ENCODE measurements at regions not wholly inside any gene's neighbourhood (a gene's known extent, or its start where the extent isn't known, plus 50 kb on each side); places are given as distances from the start of the nearest gene placed in this dataset.

- no peak for DNase-seq (ENCODE audit: low read depth in 1 of 2, low spot score in 1 of 2)
Measured at GRCh38 chr12:111089616-111090015, 169.2 kb upstream of the MYL2 start.

GRCh38 chr12:111088409-111088808 lies 168.0 kb upstream of the MYL2 start:
- DNase-seq (ENCODE audit: low read depth in 1 of 2, low spot score in 1 of 2), result no peak

DNA sequence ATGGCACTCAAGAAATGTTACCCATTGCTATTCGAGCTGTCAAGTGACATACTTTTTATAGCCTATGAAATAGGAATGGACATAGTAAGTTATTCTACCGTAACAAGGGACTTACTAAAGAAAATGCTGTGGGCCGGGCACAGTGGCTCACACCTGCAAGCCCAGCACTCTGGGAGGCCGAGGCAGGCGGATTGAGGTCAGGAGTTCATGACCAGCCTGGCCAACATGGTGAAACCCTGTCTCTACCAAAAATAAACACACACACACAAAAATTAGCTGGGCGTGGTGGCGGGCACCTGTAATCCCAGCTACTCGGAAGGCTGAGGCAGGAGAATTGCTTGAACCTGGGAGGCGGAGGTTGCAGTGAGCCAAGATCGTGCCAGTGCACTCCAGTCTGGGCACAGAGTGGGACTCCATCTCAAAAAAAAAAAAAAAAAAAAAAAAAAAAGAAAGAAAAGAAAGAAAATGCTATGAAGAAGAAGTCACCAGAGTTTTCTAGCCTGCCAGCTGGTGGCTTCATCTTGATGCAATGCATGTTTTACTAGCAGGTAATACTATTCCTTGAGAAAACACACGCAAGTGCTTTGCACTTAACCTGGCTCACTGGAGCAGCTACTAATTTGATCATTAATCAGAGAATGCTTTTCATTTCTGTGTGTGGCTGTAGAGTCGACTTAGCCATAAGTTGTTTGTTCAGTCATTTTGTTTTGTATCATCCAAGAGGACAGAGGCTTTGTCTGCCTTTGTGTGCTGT lies 166.7 kb upstream of the MYL2 start:
- DNase-seq (ENCODE audit: low read depth in 1 of 2, low spot score in 1 of 2), result no peak

DNA sequence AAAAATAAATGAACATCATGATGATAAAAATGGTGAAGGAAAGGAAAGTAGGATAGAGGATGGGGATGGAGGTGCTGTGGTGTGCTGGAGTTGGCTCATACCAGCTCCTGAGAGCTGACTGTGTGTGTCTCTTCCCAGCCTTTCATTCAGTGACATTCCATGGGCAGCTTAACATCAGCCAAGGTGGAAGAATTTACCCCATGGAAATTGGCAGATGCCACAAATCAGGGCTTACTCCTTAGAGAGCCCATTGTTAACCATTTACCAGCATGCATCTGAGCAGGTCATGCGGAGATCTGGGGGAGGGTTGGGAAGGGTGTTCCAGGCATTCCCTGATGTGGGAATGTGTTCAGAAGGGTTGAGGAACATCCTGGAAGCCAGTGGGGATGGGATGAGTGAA lies 164.7 kb upstream of the MYL2 start:
- DNase-seq (ENCODE audit: low read depth in 1 of 2, low spot score in 1 of 2), result no peak

GRCh38 chr12:111084605-111085004 lies 164.2 kb upstream of the MYL2 start:
- DNase-seq (ENCODE audit: low read depth in 1 of 2, low spot score in 1 of 2), result no peak

DNA sequence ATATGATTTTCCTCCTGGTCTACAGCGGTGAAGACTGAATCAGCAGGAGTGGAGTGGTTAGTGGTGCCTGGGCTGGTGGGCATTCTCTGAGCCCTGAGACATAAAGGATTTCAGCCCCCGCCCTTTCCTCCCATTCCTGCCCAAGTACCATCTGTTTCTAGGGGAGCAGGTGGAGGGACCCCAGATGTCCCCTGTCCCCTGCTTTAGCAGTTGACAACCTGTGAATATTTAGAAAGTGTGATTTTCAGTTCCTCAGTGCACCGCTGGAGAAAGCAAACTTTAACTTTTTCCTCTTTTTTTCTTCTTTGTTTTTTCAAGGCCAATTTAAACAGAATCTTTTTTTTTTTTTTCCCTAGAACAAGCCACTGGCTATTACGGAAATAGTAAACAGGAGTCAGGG lies 163.8 kb upstream of the MYL2 start:
- DNase-seq (ENCODE audit: low read depth in 1 of 2, low spot score in 1 of 2), result no peak

GRCh38 chr12:111081600-111081999 lies 161.2 kb upstream of the MYL2 start:
- no peak for DNase-seq (ENCODE audit: low read depth in 1 of 2, low spot score in 1 of 2)

DNA sequence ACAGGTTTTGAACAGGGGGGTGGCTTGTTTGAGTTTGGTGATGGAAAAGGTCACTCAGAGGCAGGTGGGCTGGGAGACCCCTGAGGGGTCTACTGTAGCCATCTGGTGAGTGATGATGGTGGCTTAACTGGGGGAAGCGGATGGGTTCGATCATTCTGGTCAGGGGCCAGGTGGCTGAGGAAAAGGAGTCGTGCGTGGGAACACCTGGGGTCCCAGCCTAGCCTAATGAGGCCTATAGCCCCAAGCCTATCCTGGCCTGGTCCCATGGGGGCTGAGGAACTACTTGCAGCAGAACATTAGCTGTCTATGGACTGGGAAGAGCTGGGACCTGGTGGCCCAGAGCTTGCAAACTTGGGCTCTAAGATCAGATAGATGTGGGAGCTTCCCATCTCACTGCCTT lies 158.4 kb upstream of the MYL2 start:
- DNase-seq (ENCODE audit: low read depth in 1 of 2, low spot score in 1 of 2), result no peak

DNA sequence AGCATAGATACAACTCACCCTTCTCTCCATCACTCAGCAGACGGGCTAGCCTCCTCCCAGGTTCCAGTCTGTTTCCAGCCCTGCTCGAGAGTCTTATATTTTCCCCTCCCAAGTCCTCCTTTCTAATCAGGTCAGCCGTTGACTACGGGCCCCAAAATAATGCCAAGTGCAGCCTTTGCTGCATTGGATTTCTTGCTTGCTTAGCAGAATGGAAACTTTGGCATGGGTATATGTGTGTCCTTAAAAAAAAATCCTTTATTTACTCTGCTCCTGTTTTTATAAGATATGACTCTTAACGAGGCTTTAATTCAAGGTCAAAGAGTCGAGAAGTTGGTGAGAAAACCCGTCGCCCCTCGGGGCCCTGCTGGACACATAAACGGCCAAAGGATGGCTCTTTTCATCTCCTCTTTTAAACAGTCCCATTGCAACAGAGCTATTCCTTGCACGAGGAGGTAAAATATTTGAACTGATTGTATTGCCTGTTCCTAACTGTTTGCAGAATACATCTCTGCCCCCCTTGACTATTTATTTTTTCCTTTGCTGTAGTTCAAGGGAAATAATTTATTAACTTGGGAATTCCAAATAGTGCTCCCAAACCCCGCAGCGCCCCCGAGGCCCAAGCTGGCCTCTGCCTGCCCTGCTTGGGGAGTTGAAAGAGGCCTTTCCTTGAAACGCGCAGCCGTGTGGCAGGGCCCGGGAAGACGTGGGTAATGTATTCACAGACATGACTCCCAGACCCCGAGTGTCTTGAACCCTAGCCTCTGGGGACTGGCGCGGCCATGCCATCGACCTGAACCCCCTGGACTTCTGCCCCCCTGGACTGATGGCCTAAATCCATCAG lies 156.5 kb upstream of the MYL2 start:
- no peak for DNase-seq (ENCODE audit: low read depth in 1 of 2, low spot score in 1 of 2)

DNA sequence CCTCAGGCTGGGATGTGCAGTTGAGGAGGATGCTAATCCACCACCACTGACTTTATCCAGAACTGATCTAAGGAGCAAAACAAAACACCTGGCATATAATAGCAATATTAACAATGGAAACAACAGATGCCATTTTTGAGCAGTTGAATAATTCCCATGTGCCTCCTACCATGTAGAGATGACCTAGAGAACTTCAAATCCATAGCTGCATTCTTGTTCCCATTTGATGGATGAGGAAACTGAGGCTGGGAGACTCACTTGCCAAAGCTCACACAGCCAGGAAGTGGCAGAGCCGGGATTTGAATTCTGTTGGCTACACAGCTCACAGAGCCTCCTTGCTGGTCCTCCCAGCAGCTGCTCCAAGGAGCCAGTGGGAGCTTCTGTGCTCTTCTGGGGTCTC lies 155.8 kb upstream of the MYL2 start:
- no peak for DNase-seq (ENCODE audit: low read depth in 1 of 2, low spot score in 1 of 2)

GRCh38 chr12:111074965-111075364 lies 154.6 kb upstream of the MYL2 start:
- DNase-seq (ENCODE audit: low read depth in 1 of 2, low spot score in 1 of 2), result no peak

GRCh38 chr12:111074559-111074958 lies 154.2 kb upstream of the MYL2 start:
- no peak for DNase-seq (ENCODE audit: low read depth in 1 of 2, low spot score in 1 of 2)

GRCh38 chr12:111073370-111073769 lies 153.0 kb upstream of the MYL2 start:
- DNase-seq (ENCODE audit: low read depth in 1 of 2, low spot score in 1 of 2), result no peak

- DNase-seq (ENCODE audit: low read depth in 1 of 2, low spot score in 1 of 2), result no peak
Measured at GRCh38 chr12:111072299-111072698, 151.9 kb upstream of the MYL2 start.

DNA sequence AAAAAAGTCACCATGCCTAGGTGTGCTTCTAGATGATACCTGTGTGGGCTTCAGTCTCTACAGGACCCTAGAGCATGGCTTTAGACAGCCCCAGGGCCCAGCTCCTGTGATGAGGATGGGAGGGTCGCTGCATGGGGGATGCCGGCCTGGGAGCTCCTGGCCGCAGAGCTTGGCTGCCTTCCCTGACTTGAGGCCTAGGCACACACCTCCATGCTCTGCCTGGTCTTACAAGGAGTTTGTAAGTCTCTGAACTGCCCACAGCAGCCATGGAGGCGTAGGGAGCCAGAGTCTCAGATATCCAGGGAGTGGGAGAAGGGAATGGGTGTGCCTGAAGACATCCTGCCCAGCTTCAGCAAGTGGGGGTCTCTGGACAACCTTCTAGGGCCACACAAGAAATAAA lies 149.5 kb upstream of the MYL2 start:
- DNase-seq (ENCODE audit: low read depth in 1 of 2, low spot score in 1 of 2), result no peak

GRCh38 chr12:111068290-111068689 lies 147.9 kb upstream of the MYL2 start:
- no peak for DNase-seq (ENCODE audit: low read depth in 1 of 2, low spot score in 1 of 2)

GRCh38 chr12:111067498-111067897 lies 147.1 kb upstream of the MYL2 start:
- DNase-seq (ENCODE audit: low read depth in 1 of 2, low spot score in 1 of 2), result no peak

- DNase-seq (ENCODE audit: low read depth in 1 of 2, low spot score in 1 of 2), result no peak
Measured at GRCh38 chr12:111066744-111067437, 146.5 kb upstream of the MYL2 start.

DNA sequence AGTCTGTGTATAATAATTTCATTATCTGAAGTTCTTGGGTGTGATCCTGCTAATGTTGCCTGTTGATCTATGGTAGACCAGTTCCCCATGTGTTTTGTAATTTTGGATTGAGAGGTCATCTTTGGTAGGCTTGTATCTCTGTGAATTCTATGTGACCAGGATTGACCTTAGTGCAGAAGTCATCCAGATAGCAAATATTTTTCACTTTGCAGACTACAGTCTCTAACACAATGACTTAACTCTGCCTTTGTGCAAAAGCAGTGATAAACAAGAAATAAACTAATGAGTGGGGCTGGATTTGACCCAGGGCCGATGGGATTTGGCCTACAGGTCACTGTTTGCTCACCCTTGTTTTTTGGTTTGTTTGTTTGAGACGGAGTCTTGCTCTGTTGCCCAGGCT lies 144.6 kb upstream of the MYL2 start:
- no peak for DNase-seq (ENCODE audit: low read depth in 1 of 2, low spot score in 1 of 2)

- no peak for DNase-seq (ENCODE audit: low read depth in 1 of 2, low spot score in 1 of 2)
Measured at GRCh38 chr12:111064154-111064553, 143.8 kb upstream of the MYL2 start.

DNA sequence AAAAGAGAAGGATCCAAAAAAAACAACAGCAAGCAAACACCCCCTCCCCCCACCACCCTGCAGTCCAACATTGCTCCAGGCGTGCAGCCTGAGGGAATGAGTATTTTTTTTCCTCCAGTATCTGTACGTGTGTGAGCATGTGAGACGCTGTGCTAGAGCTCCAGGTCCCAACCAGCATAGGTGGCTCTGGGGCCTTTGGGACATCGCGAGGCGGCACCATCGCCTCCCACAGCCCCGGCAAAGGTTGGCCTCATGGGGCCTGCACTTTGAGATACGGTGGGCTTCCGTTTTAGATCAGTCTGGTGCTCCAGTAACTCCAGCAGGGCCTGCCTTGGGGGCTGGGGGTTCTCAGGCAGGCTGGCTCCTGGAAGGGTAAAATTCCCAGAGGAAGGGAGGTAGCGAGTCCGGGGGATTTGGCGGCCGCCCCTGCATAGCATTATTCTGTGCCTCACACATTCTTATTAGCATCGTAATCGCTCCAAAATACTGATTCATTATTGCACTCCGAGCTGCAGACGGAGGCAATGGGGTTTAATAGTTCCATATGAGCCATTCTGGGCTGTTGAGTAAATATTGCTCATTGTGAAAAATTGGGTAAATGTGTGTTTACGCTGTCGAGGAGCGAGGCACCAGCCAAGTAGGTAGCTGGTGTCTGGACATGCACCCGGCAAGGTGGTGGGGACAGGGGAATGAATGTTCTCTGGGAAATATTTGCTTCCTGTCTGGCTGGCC lies 143.1 kb upstream of the MYL2 start:
- DNase-seq (ENCODE audit: low read depth in 1 of 2, low spot score in 1 of 2), result no peak
